Progenitor cell of endocrine pancreas (in vitro differentiated cells): ENCODE measurements at regions not wholly inside any gene's neighbourhood (a gene's known extent, or its start where the extent isn't known, plus 50 kb on each side); places are given as distances from the start of the nearest gene placed in this dataset.

Experiments used
- DNase-seq: peaks from one replicate; pipeline ENCODE4 v3.0.0; 2021; ENCODE audit warnings: low spot score; ENCODE audit not compliant: unreplicated experiment
- H3K27ac Mint-ChIP-seq: 2 replicates; pipeline ENCODE4 v1.8.0; 2021; ENCODE audit warnings: mild to moderate bottlenecking, moderate library complexity, mixed read lengths
- H3K27me3 Mint-ChIP-seq: 2 replicates; pipeline ENCODE4 v1.8.0; 2021; ENCODE audit warnings: mixed read lengths
- H3K36me3 Mint-ChIP-seq: 2 replicates; pipeline ENCODE4 v1.8.0; 2022; ENCODE audit warnings: mixed read lengths; ENCODE audit not compliant: insufficient read depth
- H3K4me1 Mint-ChIP-seq: 2 replicates; pipeline ENCODE4 v1.8.0; 2021; ENCODE audit warnings: low read depth, mixed read lengths
- H3K4me3 Mint-ChIP-seq: 2 replicates; pipeline ENCODE4 v1.8.0; 2021; ENCODE audit warnings: low read depth, mild to moderate bottlenecking, moderate library complexity, mixed read lengths
- H3K9me3 Mint-ChIP-seq: 2 replicates; pipeline ENCODE4 v1.8.0; 2021; ENCODE audit warnings: low read depth, mixed read lengths
- CTCF ChIP-seq: fragments of 200-600 bp; sonication (generic); IDR thresholded peaks from one replicate; pipeline ENCODE4 v1.5.0; 2021; ENCODE audit warnings: antibody characterized with exemption, mild to moderate bottlenecking; ENCODE audit not compliant: unreplicated experiment

- Mint-ChIP-seq H3K4me3 (no peak overlapping the region), H3K27ac (peak overlapping the region; percentile 91), H3K27me3 (no peaks in the 10 kb centered on the region), H3K4me1 (peaks cover 54% of the 10 kb centered on the region), H3K9me3 (peaks cover 2% of the 10 kb centered on the region), H3K36me3 (no peaks in the 10 kb centered on the region)
- DNase-seq = no peak
- no peak for TF ChIP-seq CTCF
Measured at GRCh38 chrX:110588164-110588563, 207.5 kb downstream of the CHRDL1 start.

- TF ChIP-seq CTCF = peak; percentile 35
- Mint-ChIP-seq H3K9me3 (no peaks in the 10 kb centered on the region), H3K36me3 (no peaks in the 10 kb centered on the region)
Measured at GRCh38 chrX:110588853-110589252, 206.8 kb downstream of the CHRDL1 start.

GRCh38 chrX:110600745-110601310, 194.8 kb downstream of the CHRDL1 start:
- Mint-ChIP-seq H3K9me3 (peaks cover 18% of the 10 kb centered on the region), H3K36me3 (peaks cover 10% of the 10 kb centered on the region), H3K4me1 (no peaks in the 10 kb centered on the region), H3K4me3 (no peak overlapping the region), H3K27me3 (no peaks in the 10 kb centered on the region), H3K27ac (no peak overlapping the region)
- DNase-seq = no peak
- TF ChIP-seq CTCF = no peak

More at GRCh38 chrX:110588853-110589252, 206.8 kb downstream of the CHRDL1 start:
- no peak for DNase-seq
- Mint-ChIP-seq H3K4me3 (no peak overlapping the region), H3K27me3 (no peaks in the 10 kb centered on the region), H3K27ac (peak overlapping the region; percentile 80), H3K4me1 (peaks cover 50% of the 10 kb centered on the region)

- H3K4me1 Mint-ChIP-seq = no peaks in the 10 kb centered on the region
Measured at GRCh38 chrX:110614596-110614995, 181.0 kb downstream of the CHRDL1 start.

More at GRCh38 chrX:110614596-110614995, 181.0 kb downstream of the CHRDL1 start:
- no peak for TF ChIP-seq CTCF
- no peak for DNase-seq
- Mint-ChIP-seq H3K27me3 (no peaks in the 10 kb centered on the region), H3K4me3 (no peak overlapping the region), H3K36me3 (no peaks in the 10 kb centered on the region), H3K27ac (no peak overlapping the region), H3K9me3 (peaks cover 26% of the 10 kb centered on the region)
